ENCODE measurements at regions not wholly inside any gene's neighbourhood (a gene's known extent, or its start where the extent isn't known, plus 50 kb on each side); places are given as distances from the start of the nearest gene placed in this dataset.

GRCh38 chr13:40336228-40337221 lies 329.9 kb downstream of the FOXO1 start:
- DNase-seq (ENCODE audit: low read depth in 2 of 2) = no peak

- no peak for DNase-seq (ENCODE audit: low read depth in 2 of 2)
Measured at GRCh38 chr13:40337651-40338050, 328.8 kb downstream of the FOXO1 start.

GRCh38 chr13:40338217-40338616 lies 328.2 kb downstream of the FOXO1 start:
- DNase-seq (ENCODE audit: low read depth in 2 of 2) = no peak

- DNase-seq (ENCODE audit: low read depth in 2 of 2) = no peak
Measured at GRCh38 chr13:40340368-40341095, 325.9 kb downstream of the FOXO1 start.

GRCh38 chr13:40341096-40341471 lies 325.4 kb downstream of the FOXO1 start:
- DNase-seq (ENCODE audit: low read depth in 2 of 2) = no peak

GRCh38 chr13:40341501-40341900 lies 324.9 kb downstream of the FOXO1 start:
- DNase-seq (ENCODE audit: low read depth in 2 of 2) = no peak

- no peak for DNase-seq (ENCODE audit: low read depth in 2 of 2)
Measured at GRCh38 chr13:40342461-40342860, 324.0 kb downstream of the FOXO1 start.

GRCh38 chr13:40342901-40343300 lies 323.5 kb downstream of the FOXO1 start:
- no peak for DNase-seq (ENCODE audit: low read depth in 2 of 2)

GRCh38 chr13:40343550-40344269 lies 322.7 kb downstream of the FOXO1 start:
- no peak for DNase-seq (ENCODE audit: low read depth in 2 of 2)

- DNase-seq (ENCODE audit: low read depth in 2 of 2) = no peak
Measured at GRCh38 chr13:40344270-40345148, 321.9 kb downstream of the FOXO1 start.

GRCh38 chr13:40345149-40345514 lies 321.3 kb downstream of the FOXO1 start:
- no peak for DNase-seq (ENCODE audit: low read depth in 2 of 2)

- no peak for DNase-seq (ENCODE audit: low read depth in 2 of 2)
Measured at GRCh38 chr13:40345654-40346372, 320.6 kb downstream of the FOXO1 start.

- DNase-seq (ENCODE audit: low read depth in 2 of 2) = no peak
Measured at GRCh38 chr13:40346592-40346991, 319.8 kb downstream of the FOXO1 start.

GRCh38 chr13:40348096-40348679 lies 318.3 kb downstream of the FOXO1 start:
- DNase-seq (ENCODE audit: low read depth in 2 of 2) = no peak

- no peak for DNase-seq (ENCODE audit: low read depth in 2 of 2)
Measured at GRCh38 chr13:40350283-40350992, 316.0 kb downstream of the FOXO1 start.

GRCh38 chr13:40351537-40352379 lies 314.7 kb downstream of the FOXO1 start:
- DNase-seq (ENCODE audit: low read depth in 2 of 2) = no peak

GRCh38 chr13:40352380-40352778 lies 314.1 kb downstream of the FOXO1 start:
- DNase-seq (ENCODE audit: low read depth in 2 of 2) = no peak

GRCh38 chr13:40352802-40353562 lies 313.5 kb downstream of the FOXO1 start:
- DNase-seq (ENCODE audit: low read depth in 2 of 2) = no peak

All from stimulated activated CD8-positive, alpha-beta memory T cell treated with anti-CD3 and anti-CD28 coated beads, Interleukin-2, amount 100 ng/mL, for 48 hours (primary cell).